K562 (cell line): ENCODE measurements at regions not wholly inside any gene's neighbourhood (a gene's known extent, or its start where the extent isn't known, plus 50 kb on each side); places are given as distances from the start of the nearest gene placed in this dataset.

Source experiments
- ATAC-seq: fragments of 200-7000 bp; cut with Tn5 transposase; 3 replicates; pipeline ENCODE4 v1.9.1; 2020; ENCODE audit warnings: moderate library complexity
- BruUV-seq: library from RNA; stranded (reverse); fragments of 400-500 nt; replicated peaks from 2 replicates; lab custom pipeline; 2021; lab: Mats Ljungman, UMichigan
- CTCF ChIA-PET: fragments of 300-600 bp; formaldehyde crosslinking; extraction: SDS; loops from one replicate; lab custom pipeline; 2021; ENCODE audit warnings: low intra/inter-chr PET ratio; lab: Yijun Ruan, JAX
- POLR2A ChIA-PET: fragments of 300-600, 350-650 bp; sonication (Branson Sonifier 250); formaldehyde crosslinking; extraction: SDS; loops from one replicate; lab custom pipeline; 2021; ENCODE audit warnings: antibody characterized with exemption, inconsistent platforms; lab: Yijun Ruan, JAX
- DNase-seq, 4 experiments: peaks; one replicate each; pipeline versions ENCODE4 v3.0.0 to v3.0.0-alpha.2; 2011 to 2018; ENCODE audit warnings: low spot score in 3 of 4, mixed read lengths in 3 of 4; ENCODE audit errors: extremely low read depth in 1 of 4
- FAIRE-seq: peaks from 2 replicates; lab custom pipeline; 2011; peaks lifted over from hg19 to GRCh38; lab: Jason Lieb, UNC
- H2AFZ ChIP-seq: 2 replicates; pipeline ENCODE4 v1.6.0; 2011; ENCODE audit warnings: low read depth, low read length, control low read depth, inconsistent platforms
- H3K27ac ChIP-seq: fragments of 200-600 bp; 3 replicates; pipeline ENCODE4 v1.8.0; 2011; ENCODE audit warnings: low read depth, mild to moderate bottlenecking, control low read depth, inconsistent platforms, low read length, moderate library complexity, mixed read lengths; ENCODE audit errors: extremely low read depth
- H3K27me3 ChIP-seq, 2 experiments: fragments of 300-600 bp in 1 of 2; 2 replicates in 1 of 2; 3 replicates in 1 of 2; pipeline versions ENCODE4 v1.6.0 to v1.8.0; 2011; ENCODE audit warnings: inconsistent platforms in 2 of 2, low read length in 2 of 2, mild to moderate bottlenecking in 1 of 2, mixed read lengths in 1 of 2, moderate library complexity in 1 of 2; ENCODE audit not compliant: control insufficient read depth in 2 of 2, insufficient read depth in 2 of 2
- H3K36me3 ChIP-seq: fragments of 300-600 bp; 3 replicates; pipeline ENCODE4 v1.8.0; 2011; ENCODE audit warnings: mild to moderate bottlenecking, low read length, inconsistent platforms; ENCODE audit not compliant: control insufficient read depth, insufficient read depth
- H3K4me1 ChIP-seq, 2 experiments: fragments of 200-600 bp in 1 of 2; replicated peaks in 1 of 2; 2 replicates in 1 of 2; 3 replicates in 1 of 2; pipeline versions ENCODE4 v1.5.1 to v1.8.0; 2011; ENCODE audit warnings: inconsistent platforms in 2 of 2, low read length in 2 of 2, mild to moderate bottlenecking in 1 of 2, mixed read lengths in 1 of 2, moderate library complexity in 1 of 2; ENCODE audit not compliant: control insufficient read depth in 2 of 2, insufficient read depth in 2 of 2
- H3K4me2 ChIP-seq: 2 replicates; pipeline ENCODE4 v1.6.1; 2011; ENCODE audit warnings: low read length, control low read depth, inconsistent platforms, mixed read lengths; ENCODE audit not compliant: insufficient read depth
- H3K4me3 ChIP-seq: fragments of 200-600 bp; sonication (generic), shearing (Covaris generic); 2 replicates; pipeline ENCODE4 v1.5.1; 2016; ENCODE audit warnings: control low read depth, inconsistent platforms
- H3K79me2 ChIP-seq: fragments of 200-600 bp; 3 replicates; pipeline ENCODE4 v1.8.0; 2011; ENCODE audit warnings: low read length, inconsistent platforms; ENCODE audit not compliant: control insufficient read depth, insufficient read depth
- H3K9ac ChIP-seq, 2 experiments: 2 replicates each; pipeline versions ENCODE4 v1.6.0 to v1.6.1; 2011; ENCODE audit warnings: low read depth in 2 of 2, low read length in 2 of 2, control low read depth in 1 of 2, inconsistent platforms in 1 of 2, mild to moderate bottlenecking in 1 of 2, mixed read lengths in 1 of 2; ENCODE audit not compliant: insufficient read depth in 1 of 2
- H3K9me1 ChIP-seq: one replicate; pipeline ENCODE4 v1.6.0; 2011; ENCODE audit warnings: inconsistent platforms, mild to moderate bottlenecking, low read length, moderate library complexity; ENCODE audit not compliant: control insufficient read depth, insufficient read depth
- H3K9me3 ChIP-seq: replicated peaks from 2 replicates; pipeline ENCODE4 v1.5.1; 2011; ENCODE audit warnings: low read depth, low read length, inconsistent platforms; ENCODE audit not compliant: control insufficient read depth, insufficient read depth
- H4K20me1 ChIP-seq: replicated peaks from 2 replicates; pipeline ENCODE4 v1.6.1; 2011; ENCODE audit warnings: low read length, inconsistent platforms, mixed read lengths; ENCODE audit not compliant: control insufficient read depth, insufficient read depth
- ARID3B ChIP-seq: fragments of 250-450 bp; sonication (Bioruptor Pico); IDR thresholded peaks from 2 replicates; pipeline ENCODE4 v1.4.0; 2020; ENCODE audit warnings: borderline replicate concordance
- EWSR1 ChIP-seq: fragments of 450-650 bp; IDR thresholded peaks from 2 replicates; pipeline ENCODE4 v1.6.1; 2018; ENCODE audit warnings: borderline replicate concordance, mild to moderate bottlenecking, low read depth, moderate library complexity; ENCODE audit not compliant: partially characterized antibody
- HIVEP1 ChIP-seq: fragments of 250-450 bp; sonication (Bioruptor Pico); IDR thresholded peaks from 2 replicates; pipeline ENCODE4 v1.4.0; 2020; ENCODE audit warnings: mild to moderate bottlenecking
- IFI16 ChIP-seq: fragments of 250-450 bp; sonication (Bioruptor Pico); IDR thresholded peaks from 2 replicates; pipeline ENCODE4 v2.1.2; 2022; ENCODE audit warnings: mild to moderate bottlenecking, inconsistent platforms
- JUNB ChIP-seq: fragments of 450-650 bp; formaldehyde crosslinking; conservative IDR thresholded peaks from 2 replicates; pipeline ENCODE4 v1.4.0; 2020; ENCODE audit warnings: mild to moderate bottlenecking
- STAT6 ChIP-seq: sonication (generic); formaldehyde crosslinking; IDR thresholded peaks from 2 replicates; pipeline ENCODE4 v1.8.1; 2023; ENCODE audit warnings: mild to moderate bottlenecking, missing genetic modification reagents
- THRAP3 ChIP-seq: fragments of 450-650 bp; IDR thresholded peaks from 2 replicates; pipeline ENCODE4 v1.6.1; 2016; ENCODE audit warnings: mild to moderate bottlenecking, inconsistent platforms, borderline replicate concordance
- ZBTB11 ChIP-seq, 3 experiments: fragments of 200-800 bp in 1 of 3; fragments of 250-450 bp in 1 of 3; fragments of 450-650 bp in 1 of 3; sonication (Bioruptor Pico) in 1 of 3; sonication (Bioruptor generic) in 1 of 3; formaldehyde crosslinking in 1 of 3; IDR thresholded peaks; 2 replicates each; pipeline versions ENCODE4 v1.6.1 to v1.8.0; 2016 to 2022; ENCODE audit warnings: mild to moderate bottlenecking in 2 of 3, missing genetic modification characterization in 2 of 3, missing compliant biosample characterization in 1 of 3, moderate library complexity in 1 of 3
- ZNF133 ChIP-seq: fragments of 250-450 bp; sonication (Bioruptor Pico); IDR thresholded peaks from 2 replicates; pipeline ENCODE4 v1.4.0; 2020; ENCODE audit warnings: mild to moderate bottlenecking
- WGBS: fragments of 100-300 bp; shearing (Covaris generic); methylation state at CpG from one replicate; pipeline ENCODE4 v1.1.6; 2016; ENCODE audit warnings: low coverage, mixed read lengths; ENCODE audit not compliant: insufficient coverage; ENCODE audit errors: missing lambda C conversion rate; 5-methylcytosine and 5-hydroxymethylcytosine counted together
- in situ Hi-C: fragments of 300-500 bp; cut with MboI; formaldehyde crosslinking; loops from 4 replicates; pipeline ENCODE4 v1.15.0; 2018; ENCODE audit warnings: inconsistent platforms, mixed read lengths
- intact Hi-C: fragments of 100-400 bp; cut with micrococcal nuclease; formaldehyde crosslinking; loops from 2 replicates; pipeline ENCODE4 v1.14.2; 2022

DNA sequence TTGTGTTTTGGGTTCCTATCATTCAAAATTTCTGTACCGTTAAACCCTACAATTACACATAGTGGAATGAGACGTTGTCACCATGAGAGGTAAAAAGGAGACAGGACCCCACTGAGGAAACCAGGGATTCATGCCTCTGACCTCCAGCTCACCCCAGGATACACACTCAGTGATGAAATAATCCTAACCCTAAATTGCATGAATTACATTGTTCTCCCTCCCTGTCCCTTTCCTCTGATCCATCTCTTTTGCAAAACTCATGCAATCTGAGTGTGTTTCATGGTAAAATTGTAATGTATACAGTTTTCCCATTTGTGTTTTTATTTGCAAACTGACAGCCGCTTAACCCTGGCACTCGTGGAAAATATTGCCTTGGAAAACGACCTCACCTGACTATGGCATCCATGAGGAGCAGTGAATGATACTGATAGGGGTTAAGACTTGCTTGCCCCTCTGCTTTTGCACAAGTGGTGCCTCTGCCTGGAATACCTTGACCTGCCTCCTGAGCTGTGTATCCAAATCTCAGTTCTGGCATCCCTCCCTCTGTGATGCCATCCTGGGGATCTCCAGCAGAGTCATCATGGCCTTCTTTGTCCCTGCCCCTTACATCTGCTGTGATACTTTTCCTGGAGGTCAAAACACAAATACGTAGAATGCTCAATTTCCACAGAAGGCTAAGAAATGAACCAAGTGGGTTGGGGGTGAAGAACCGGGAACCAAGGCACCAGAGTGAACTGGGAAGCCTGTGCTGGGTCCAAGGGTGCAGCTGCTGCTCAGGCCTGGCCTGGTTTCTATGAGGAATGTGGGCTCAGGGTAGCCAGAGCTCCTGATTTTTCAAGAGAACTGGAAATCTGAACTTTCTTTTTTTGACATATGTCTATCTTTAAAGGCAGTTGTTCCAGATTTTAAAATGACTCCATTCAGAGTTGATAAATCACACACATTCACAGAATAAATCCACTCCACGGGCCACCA lies 211.6 kb upstream of the ZNF217 start:
- no peaks in the 10 kb centered on the region for H3K9me3 ChIP-seq
- H3K36me3 ChIP-seq, result no peaks in the 10 kb centered on the region
- no peaks in the 10 kb centered on the region for H3K9me1 ChIP-seq
- intact Hi-C loops (no loop called here), in situ Hi-C loops (no loop called here)
- H3K27me3 ChIP-seq, result no peaks in the 10 kb centered on the region
- H3K79me2 ChIP-seq, result no peaks in the 10 kb centered on the region
- H3K4me2 ChIP-seq, result no peak overlapping the region
- no peak overlapping the region for H3K27ac ChIP-seq
- H3K4me3 ChIP-seq, result no peak overlapping the region
- 0 out of 4 replicates have a peak overlapping the region, but pooled peaks of 1 of the 2 experiments have one; percentile 40 for H3K9ac ChIP-seq
- H3K4me1 ChIP-seq, result peaks cover 0 to 7% of the 10 kb centered on the region in 2 experiments; a peak in 3 of 5 replicates
- POLR2A ChIA-PET, result interaction anchor here (0.9 kb wide), 1 partner anchor 26 kb away, joined by 3 read pairs; no protein-coding TSS in a partner anchor
- FAIRE-seq (no peak), DNase-seq (no peak), ATAC-seq (no peak)
- CTCF ChIA-PET, result no interaction called here
- H4K20me1 ChIP-seq, result no peaks in the 10 kb centered on the region
- H2AFZ ChIP-seq, result no peak overlapping the region
- WGBS, result 26% methylated on average over 8 of the region's 8 CpGs
- BruUV-seq, result no TSS peak
- no peak for TF ChIP-seq IFI16 (CRISPR knock-in tag)
- TF ChIP-seq ZNF133 (CRISPR knock-in tag), result no peak
- peak; percentile 41 for TF ChIP-seq EWSR1
- TF ChIP-seq HIVEP1 (CRISPR knock-in tag), result no peak
- no peak for TF ChIP-seq JUNB (CRISPR knock-in tag)
- no peak for TF ChIP-seq THRAP3
- TF ChIP-seq ARID3B (CRISPR knock-in tag), result no peak
- peak in 1 of 3 experiments; percentile 93; a peak in 2 of 6 replicates for TF ChIP-seq ZBTB11 (CRISPR knock-in tag; IDR thresholded peaks at IDR 0.05)
- TF ChIP-seq STAT6, result no peak
